Glomerular visceral epithelial cell (primary cell): ENCODE measurements at regions not wholly inside any gene's neighbourhood (a gene's known extent, or its start where the extent isn't known, plus 50 kb on each side); places are given as distances from the start of the nearest gene placed in this dataset.

Experiments
- DNase-seq: peaks from one replicate; pipeline ENCODE4 v3.0.0-alpha.2; 2016; ENCODE audit errors: extremely low spot score

DNA sequence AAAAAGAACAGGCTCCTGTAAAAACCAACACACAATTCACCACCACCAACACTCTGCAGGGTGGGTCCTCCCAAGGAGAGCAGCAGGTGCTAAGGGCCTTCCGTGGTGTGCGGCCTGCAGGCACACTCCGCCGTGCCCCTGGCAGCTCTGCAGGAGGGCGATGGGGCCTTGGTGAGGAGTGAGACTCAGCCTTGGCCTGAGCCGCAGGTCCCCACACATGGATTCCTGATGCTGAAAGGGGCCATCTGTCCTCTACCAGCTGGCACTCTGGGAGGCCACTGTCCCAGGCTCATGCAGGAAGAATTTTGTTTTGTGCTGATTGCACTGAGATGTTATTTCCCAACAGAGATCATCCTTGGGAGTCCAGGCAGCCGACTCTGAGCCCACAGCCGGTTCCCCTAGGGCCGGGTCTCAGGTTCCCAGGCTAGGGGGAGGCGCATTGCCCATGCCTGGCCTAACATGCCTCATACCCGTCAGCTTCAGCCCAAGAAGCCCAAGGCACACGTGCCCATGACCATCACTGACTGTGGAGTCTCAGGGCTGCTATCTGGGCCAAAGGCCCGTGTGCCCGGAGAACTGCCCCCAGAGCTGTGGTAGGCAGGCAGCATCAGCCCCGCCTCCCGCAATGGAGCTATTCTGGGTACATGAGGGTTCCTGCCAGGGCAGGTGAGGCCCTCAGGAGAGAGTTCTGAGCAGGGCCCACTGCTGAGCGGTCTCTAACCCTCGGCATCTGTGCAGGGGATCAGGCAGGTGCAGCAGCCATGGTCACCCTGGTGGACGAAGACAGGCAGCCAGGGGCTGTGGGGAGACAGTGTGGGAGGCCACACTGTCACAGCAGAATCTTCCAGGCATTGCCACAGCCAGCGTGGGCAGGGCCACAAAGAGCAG is 97.9 kb upstream of the ZNF469 start:
- DNase-seq = no peak

DNA sequence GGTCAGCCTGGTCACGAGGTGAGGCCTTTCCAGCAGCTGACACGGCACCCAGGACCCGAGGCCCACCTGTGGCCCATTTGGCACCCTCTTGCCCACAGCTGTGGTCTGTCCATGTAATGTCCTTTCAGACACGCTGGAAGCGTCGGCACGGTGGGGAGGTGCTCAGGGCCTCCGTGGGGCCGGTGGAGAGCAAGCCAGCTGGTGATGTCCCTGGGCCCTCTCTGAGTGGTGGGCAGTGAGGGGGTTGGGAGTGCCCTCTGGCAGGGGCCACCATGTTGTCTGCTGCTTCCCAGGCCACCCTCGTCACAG is 97.3 kb upstream of the ZNF469 start:
- no peak for DNase-seq

DNA sequence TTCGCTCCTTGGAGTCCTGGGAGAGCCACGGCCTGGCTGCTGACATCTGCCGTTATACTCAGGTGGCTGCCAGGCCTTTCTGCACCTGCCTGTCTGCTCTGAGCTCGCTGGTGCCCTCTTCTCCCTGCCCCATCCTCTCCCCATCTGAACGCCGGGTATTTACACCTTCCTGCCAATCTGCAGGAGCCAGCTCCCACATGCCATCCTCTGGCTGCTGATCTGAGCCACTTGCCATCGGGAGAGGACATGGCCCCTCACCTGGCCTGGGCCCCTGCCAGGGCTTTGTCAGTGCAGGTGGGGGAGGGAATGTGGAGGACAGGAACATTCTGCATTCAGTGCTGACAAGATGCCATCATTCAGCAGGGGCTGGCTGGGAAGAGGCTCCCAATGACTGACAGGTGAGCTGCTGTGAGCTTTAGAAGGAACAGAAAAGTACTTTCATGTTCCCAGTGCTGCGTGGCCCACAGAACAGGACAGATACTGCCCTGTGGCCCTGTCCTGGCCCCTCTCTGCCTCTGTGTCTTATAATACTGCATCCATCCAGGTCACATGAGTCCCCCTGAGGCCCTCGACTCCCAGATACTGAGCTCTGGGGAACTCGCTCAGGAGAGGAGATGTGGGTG is 96.3 kb upstream of the ZNF469 start:
- DNase-seq = no peak

DNA sequence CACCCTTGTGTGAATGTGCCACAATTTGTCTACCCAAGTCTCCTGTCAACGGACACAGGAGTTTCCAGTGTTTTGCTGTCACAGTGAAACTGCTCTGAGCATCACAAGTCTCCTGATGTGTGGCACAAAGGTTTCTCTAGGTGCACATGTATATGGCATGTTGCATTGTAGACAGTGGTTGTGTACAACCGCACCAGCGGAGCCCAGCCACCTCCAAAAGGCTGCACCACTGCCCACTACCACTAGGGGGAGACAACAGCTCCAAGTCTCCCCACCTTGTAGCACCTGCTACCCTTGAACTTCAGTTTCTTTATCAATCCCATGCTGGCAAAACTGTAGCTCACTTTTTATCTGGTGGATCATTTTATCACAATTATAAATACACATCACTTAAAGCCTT is 95.5 kb upstream of the ZNF469 start:
- no peak for DNase-seq

DNA sequence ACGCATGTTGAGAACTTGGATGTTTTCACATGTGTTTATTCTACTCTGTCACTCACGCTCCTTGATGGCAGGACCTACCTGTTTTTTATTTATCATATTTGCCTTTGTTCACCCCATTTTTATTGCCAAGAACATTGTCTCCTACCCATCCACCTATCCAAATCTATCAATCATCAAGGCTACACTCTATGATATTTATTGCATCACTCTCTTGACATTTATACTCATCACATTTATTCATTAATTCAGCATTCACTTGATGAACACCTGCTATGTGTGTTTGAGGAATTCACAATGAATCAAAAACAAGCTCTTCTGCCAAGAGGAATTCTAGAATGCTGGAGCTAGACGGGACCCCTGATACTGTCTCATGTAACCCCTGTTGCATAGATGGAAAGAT is 94.5 kb upstream of the ZNF469 start:
- no peak for DNase-seq

- DNase-seq = no peak
Observed at GRCh38 chr16:88289001-88289400, 93.8 kb upstream of the ZNF469 start.

DNA sequence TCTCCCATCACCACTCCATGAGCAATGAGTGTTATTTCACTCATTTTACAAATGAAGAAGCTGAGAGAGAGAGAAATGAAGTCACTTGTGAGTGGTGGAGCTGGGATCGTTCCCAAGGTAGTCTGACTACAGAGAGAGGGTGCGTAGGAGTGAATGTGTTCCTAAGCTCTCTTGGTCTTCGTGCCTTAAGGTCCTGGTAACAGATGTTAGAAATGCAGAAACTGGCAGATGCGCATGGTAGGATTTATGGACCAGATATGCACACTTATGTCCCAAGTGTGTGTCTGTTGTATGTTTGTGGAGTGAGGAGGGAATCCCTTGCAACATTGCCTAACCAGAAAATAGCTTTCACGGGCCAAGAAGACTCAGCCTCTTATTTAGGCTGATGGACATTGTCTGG is 93.2 kb upstream of the ZNF469 start:
- no peak for DNase-seq

GRCh38 chr16:88289968-88290401 is 92.8 kb upstream of the ZNF469 start:
- DNase-seq = no peak

GRCh38 chr16:88290850-88291830 is 91.6 kb upstream of the ZNF469 start:
- DNase-seq = no peak

DNA sequence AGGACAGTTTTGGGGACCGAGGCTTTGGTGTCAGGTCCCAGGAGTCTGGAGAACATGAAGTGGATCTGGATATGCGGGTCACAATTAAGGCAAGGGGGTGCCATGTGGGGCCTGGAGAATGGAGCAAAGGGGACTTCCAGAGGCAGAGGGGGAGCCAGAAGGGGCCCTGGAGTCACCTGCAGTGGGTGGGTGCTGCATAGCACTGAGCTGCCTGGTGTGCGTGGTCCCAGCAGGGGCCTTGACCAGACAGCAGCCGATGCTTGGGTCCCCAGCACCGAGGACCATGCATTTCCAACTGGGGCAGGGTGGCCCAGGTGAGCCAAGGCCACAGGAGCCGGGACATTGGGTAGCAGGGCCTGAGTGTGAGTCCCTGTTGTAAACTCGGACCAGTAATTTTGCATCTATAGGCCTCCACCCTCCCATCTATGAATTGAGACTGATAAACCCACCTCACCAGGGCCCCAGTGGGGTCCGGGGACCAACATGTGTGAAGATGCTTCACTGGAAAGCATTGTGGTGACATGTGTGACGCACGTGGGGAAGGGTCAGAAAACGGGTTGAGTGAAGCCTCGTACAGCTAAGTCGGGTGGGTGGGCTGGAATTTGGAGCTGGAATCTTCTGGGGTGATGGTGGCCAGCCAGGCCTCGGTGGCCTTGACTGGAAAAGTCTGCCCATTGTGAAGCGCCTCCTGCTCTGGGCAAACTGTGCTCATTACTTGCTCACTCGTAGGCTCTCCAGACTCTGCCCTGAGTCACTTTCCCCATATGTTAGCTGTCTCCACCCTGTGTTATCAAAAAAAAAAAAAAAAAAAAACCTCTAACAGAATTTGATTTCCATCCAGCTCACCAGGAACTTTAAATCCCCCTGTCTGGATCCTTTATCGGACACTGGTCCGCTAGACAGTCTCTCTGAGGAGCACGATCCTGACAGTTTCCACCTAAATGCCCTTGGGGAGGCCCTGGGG is 90.5 kb upstream of the ZNF469 start:
- no peak for DNase-seq

DNA sequence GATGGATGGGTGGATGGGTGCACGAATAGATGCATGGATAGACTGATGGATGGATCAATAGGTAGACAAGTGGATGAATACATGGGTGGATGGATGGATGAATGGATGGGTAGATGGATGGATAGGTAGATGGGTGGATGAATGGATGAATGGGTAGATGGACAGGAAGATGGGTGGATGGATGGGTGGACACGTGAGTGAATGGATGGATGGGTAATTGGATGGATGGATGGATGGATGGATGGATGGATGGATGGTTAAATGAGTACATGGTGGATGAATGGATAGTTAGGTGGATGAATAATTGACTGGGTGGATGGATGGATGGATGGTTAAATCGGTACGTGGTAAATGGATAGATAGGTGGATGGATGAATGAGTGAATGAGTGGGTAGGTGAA is 89.7 kb upstream of the ZNF469 start:
- DNase-seq = no peak

DNA sequence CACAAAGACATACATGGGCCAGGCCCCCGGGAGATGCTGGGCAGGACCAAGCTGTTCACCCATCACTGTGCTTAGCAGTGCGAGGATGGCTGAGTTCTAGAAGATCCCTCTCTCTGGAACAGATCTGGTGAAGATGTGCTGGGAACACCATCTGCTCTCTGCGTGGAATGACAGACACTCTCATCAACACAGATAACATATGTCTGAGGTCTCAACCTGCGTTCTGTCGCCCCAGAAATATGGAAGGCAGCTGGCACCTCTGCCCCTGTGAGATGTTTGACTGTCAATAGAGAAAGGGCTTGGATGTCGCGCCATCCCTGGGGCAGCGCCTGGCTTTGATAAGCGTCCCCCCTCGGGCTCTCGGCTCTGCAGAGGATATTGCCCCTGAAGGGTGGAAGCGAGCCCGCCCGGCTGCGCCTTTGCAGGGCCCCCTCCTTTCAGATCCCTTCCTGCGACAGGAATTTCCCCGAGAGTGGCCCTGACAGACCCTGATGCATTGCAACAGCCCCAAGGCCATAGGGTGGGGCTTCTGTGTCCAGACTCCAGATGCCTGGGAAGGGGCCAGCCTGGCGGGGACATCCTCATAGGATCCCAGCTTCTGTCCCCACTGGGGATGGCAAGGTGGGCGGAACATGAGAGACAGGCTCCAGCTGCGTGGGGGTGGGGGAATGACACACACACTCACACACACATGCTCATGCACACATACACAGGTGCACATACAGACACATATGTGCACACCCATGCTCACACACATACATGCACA is 86.9 kb upstream of the ZNF469 start:
- DNase-seq = no peak

DNA sequence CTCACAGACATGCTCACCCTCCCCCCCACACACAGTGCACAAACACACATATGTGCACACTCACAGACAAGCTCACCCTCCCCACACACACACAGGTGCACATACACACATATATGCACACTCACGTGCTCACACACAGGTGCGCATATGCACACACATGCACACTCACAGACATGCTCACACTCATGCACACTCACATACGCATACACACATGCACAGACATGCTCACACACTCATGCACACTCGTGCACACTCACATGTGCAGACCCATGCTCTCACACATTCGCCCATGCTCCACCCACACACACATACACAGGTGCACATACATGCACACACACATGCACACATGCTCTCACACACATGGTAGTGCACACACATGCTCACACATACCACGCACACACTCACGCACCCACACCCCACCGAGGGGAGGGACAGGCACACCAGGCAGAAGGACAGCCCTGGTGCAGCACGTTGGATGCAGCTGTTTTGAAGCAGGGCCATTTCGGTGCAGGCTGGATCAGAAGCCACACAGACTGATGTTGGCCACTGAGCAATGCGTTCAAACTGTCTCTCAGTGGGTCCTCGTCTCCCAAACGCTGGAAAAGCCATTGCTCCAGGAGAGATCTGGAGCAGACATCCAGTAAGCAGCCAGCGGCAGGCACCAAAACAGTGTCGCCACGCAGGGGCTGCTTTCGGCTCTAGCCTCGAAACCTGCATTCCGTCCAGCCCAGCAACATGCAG is 86.2 kb upstream of the ZNF469 start:
- no peak for DNase-seq

- no peak for DNase-seq
Observed at GRCh38 chr16:88297178-88297720, 85.5 kb upstream of the ZNF469 start.

GRCh38 chr16:88298181-88298832 is 84.5 kb upstream of the ZNF469 start:
- no peak for DNase-seq

DNA sequence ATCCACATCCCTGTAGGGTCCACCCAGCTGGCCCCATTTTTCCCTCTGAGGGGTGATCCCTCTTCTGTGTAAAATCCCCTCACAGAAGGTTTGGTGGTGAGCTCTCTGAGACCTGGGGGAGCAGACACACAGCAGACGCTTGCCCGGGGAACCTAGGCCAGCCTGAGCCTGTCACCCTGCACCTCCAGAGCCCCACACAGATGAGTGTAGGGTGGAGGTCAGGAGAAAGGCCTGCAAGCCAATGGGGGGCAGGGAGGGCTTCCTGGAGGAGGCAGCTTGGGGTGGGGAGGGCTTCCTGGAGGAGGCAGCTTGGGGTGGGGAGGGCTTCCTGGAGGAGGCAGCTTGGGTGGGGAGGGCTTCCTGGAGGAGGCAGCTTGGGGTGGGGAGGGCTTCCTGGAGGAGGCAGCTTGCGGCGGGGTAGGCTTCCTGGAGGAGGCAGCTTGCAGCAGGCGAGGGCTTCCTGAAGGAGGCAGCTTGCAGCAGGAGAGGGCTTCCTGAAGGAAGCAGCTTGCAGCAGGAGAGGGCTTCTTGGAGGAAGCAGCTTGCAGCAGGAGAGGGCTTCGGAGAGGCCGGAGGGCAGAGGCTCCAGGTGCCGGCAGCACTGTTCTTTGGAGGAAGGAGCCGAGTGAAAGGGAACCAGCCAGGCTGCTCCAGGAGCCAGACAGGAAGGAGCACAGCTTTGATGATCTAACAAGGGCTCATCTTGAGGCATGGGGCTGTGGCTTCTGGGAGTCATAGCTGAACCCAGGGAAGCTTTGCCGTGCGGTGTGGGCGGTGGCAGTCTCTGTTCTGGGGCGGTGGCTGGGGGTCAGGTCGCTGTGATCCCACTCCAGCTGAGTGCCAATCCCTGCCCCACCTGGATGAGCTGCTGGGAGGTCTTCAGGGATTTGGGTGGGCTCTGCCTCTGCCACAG is 83.7 kb upstream of the ZNF469 start:
- peak; percentile 19 for DNase-seq

DNA sequence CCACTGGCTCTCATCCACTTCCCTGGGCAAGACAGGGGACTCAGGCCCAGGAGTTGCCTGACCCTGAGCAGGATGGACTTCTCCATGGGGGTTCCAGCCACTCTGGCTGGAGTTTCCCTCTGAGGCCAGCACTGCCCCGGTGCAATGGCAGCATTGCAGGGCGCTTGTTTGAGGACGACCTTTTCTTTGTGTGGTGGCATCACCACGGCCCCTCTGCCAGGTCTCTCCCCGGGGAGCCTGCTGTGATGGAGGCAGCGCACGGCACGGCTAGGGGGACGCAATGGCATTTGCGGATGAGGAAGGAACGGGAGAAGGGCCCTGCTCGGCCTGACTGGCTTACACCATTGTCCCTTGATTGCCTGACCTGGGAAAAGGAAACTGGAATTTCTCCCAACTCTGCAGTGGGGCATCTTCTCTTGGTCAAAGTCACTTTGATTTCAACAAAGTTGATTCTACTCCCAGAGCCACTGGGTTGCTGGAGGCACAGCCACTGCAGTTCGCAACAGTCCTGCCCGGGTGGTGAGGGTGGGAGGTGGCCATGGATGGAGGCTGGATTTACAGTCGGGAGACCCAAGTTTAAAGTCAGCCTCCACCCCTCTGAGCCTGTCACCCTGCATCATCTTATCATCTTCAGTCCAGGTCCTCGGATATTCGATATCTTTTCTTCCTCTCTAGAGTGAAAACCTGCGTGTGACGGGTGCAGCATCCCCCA is 82.9 kb upstream of the ZNF469 start:
- DNase-seq = no peak
